Endothelial cell of umbilical vein (primary cell): ENCODE measurements at regions not wholly inside any gene's neighbourhood (a gene's known extent, or its start where the extent isn't known, plus 50 kb on each side); places are given as distances from the start of the nearest gene placed in this dataset.

Experiments
- BruUV-seq: library from RNA; stranded (reverse); fragments of 400-500 nt; replicated peaks from 2 replicates; lab custom pipeline; 2021; lab: Mats Ljungman, UMichigan
- CTCF ChIA-PET: fragments of 300-600, 350-600 bp; sonication (Branson Sonifier 250); formaldehyde crosslinking; loops from one replicate; lab custom pipeline; 2021; ENCODE audit warnings: antibody characterized with exemption, inconsistent platforms; lab: Charles Lee
- POLR2A ChIA-PET: fragments of 300-600, 350-600 bp; sonication (Branson Sonifier 250); formaldehyde crosslinking; loops from one replicate; lab custom pipeline; 2021; ENCODE audit warnings: antibody characterized with exemption, inconsistent platforms; lab: Charles Lee
- DNase-seq: peaks from one replicate; pipeline ENCODE4 v3.0.0-alpha.2; 2011; ENCODE audit warnings: low read depth, low spot score
- FAIRE-seq: peaks from 2 replicates; lab custom pipeline; 2011; peaks lifted over from hg19 to GRCh38; lab: Jason Lieb, UNC
- H2AFZ ChIP-seq: 2 replicates; pipeline ENCODE4 v1.6.0; 2012; ENCODE audit warnings: low read depth, low read length, control low read depth, inconsistent platforms
- H3K27ac ChIP-seq: 2 replicates; pipeline ENCODE4 v1.5.1; 2011; ENCODE audit warnings: low read depth, mild to moderate bottlenecking, control low read depth, low read length, moderate library complexity; ENCODE audit not compliant: insufficient read depth
- H3K27me3 ChIP-seq, 2 experiments: 2 replicates each; pipeline versions ENCODE4 v1.6.0 to v1.6.1; 2011; ENCODE audit warnings: low read length in 2 of 2, mixed read lengths in 1 of 2; ENCODE audit not compliant: control insufficient read depth in 2 of 2, insufficient read depth in 2 of 2
- H3K36me3 ChIP-seq, 2 experiments: 2 replicates in 1 of 2; 3 replicates in 1 of 2; pipeline ENCODE4 v1.5.1; 2011; ENCODE audit warnings: low read length in 2 of 2, mild to moderate bottlenecking in 1 of 2, moderate library complexity in 1 of 2; ENCODE audit not compliant: control insufficient read depth in 2 of 2, insufficient read depth in 2 of 2; ENCODE audit errors: extremely low read depth in 1 of 2
- H3K4me1 ChIP-seq: 3 replicates; pipeline ENCODE4 v1.5.1; 2011; ENCODE audit warnings: mild to moderate bottlenecking, low read length; ENCODE audit not compliant: control insufficient read depth, insufficient read depth; ENCODE audit errors: extremely low read depth
- H3K4me2 ChIP-seq: 2 replicates; pipeline ENCODE4 v1.6.1; 2011; ENCODE audit warnings: low read length, control low read depth, mixed read lengths; ENCODE audit not compliant: insufficient read depth
- H3K4me3 ChIP-seq, 3 experiments: fragments of 200-600 bp in 1 of 3; sonication (generic), shearing (Covaris generic) in 1 of 3; replicated peaks in 1 of 3; 2 replicates each; pipeline ENCODE4 v1.5.1; 2011 to 2016; ENCODE audit warnings: control low read depth in 3 of 3, low read length in 3 of 3, mild to moderate bottlenecking in 2 of 3, inconsistent platforms in 1 of 3, low read depth in 1 of 3, moderate library complexity in 1 of 3; ENCODE audit not compliant: insufficient read depth in 1 of 3
- H3K79me2 ChIP-seq: 2 replicates; pipeline ENCODE4 v1.6.0; 2012; ENCODE audit warnings: low read length, inconsistent platforms; ENCODE audit not compliant: control insufficient read depth, insufficient read depth
- H3K9ac ChIP-seq: replicated peaks from 2 replicates; pipeline ENCODE3; 2011; ENCODE audit warnings: low read length, control low read depth; ENCODE audit not compliant: insufficient read depth; ENCODE audit errors: extremely low read depth
- H3K9me1 ChIP-seq: replicated peaks from 3 replicates; pipeline ENCODE4 v1.6.0; 2011; ENCODE audit warnings: mild to moderate bottlenecking, low read length; ENCODE audit not compliant: control insufficient read depth, insufficient read depth; ENCODE audit errors: extremely low read depth
- H3K9me3 ChIP-seq: replicated peaks from 2 replicates; pipeline ENCODE4 v1.5.1; 2012; ENCODE audit warnings: low read length, inconsistent platforms; ENCODE audit not compliant: control insufficient read depth, insufficient read depth
- H4K20me1 ChIP-seq: replicated peaks from 2 replicates; pipeline ENCODE3; 2011; ENCODE audit warnings: mild to moderate bottlenecking, low read length; ENCODE audit not compliant: control insufficient read depth, insufficient read depth; ENCODE audit errors: extremely low read depth
- EZH2 ChIP-seq: IDR thresholded peaks from 2 replicates; pipeline ENCODE4 v1.6.1; 2012; ENCODE audit warnings: borderline replicate concordance, low read depth, mild to moderate bottlenecking, moderate library complexity, low read length, inconsistent platforms; ENCODE audit not compliant: severe bottlenecking
- FOS ChIP-seq: IDR thresholded peaks from 2 replicates; pipeline ENCODE4 v1.6.1; 2011; ENCODE audit warnings: mild to moderate bottlenecking, low read length, moderate library complexity, borderline replicate concordance; ENCODE audit not compliant: insufficient read depth
- GATA2 ChIP-seq: IDR thresholded peaks from 2 replicates; pipeline ENCODE4 v1.7.0; 2011; ENCODE audit warnings: low read depth, mild to moderate bottlenecking, moderate library complexity, mixed read lengths, low read length; ENCODE audit not compliant: insufficient read length, insufficient read depth
- JUN ChIP-seq: IDR thresholded peaks from 2 replicates; pipeline ENCODE4 v1.6.1; 2011; ENCODE audit warnings: borderline replicate concordance, low read depth; ENCODE audit not compliant: insufficient read length, insufficient read depth
- MAX ChIP-seq: IDR thresholded peaks from 2 replicates; pipeline ENCODE4 v1.6.1; 2011; ENCODE audit not compliant: insufficient read depth, insufficient read length
- MYC ChIP-seq: IDR thresholded peaks from one replicate; pipeline ENCODE4 v1.6.1; 2011; ENCODE audit warnings: mild to moderate bottlenecking, low read depth, low read length
- POLR2A ChIP-seq: IDR thresholded peaks from 2 replicates; pipeline ENCODE4 v1.6.1; 2012; ENCODE audit warnings: low read depth, mild to moderate bottlenecking, control low read depth, low read length
- POLR2AphosphoS5 ChIP-seq: IDR thresholded peaks from 2 replicates; pipeline ENCODE4 v1.6.1; 2012; ENCODE audit warnings: low read depth, mild to moderate bottlenecking, control low read depth, low read length, moderate library complexity; ENCODE audit not compliant: insufficient read depth
- dilution Hi-C: fragments of 300-500 bp; cut with MboI; formaldehyde crosslinking; loops from one replicate; pipeline ENCODE4 v1.15.0; 2019; ENCODE audit warnings: low sequenced_read_pairs; ENCODE audit not compliant: extremely low pct_ligation_motif_present
- intact Hi-C: fragments of 100-400 bp; cut with micrococcal nuclease; formaldehyde crosslinking; loops from one replicate; pipeline ENCODE4 v1.10.0; 2022
- TF ChIP-seq, protein P1 (sequence below), 2 donors: IDR thresholded peaks; 1 replicate in 1 of 2; 2 replicates in 1 of 2; pipeline ENCODE4 v1.5.1; 2011; ENCODE audit warnings: low read length in 2 of 2, mild to moderate bottlenecking in 2 of 2, moderate library complexity in 2 of 2, control low read depth in 1 of 2, inconsistent platforms in 1 of 2, low read depth in 1 of 2; ENCODE audit not compliant: insufficient read depth in 1 of 2; ENCODE audit errors: extremely low read depth in 1 of 2

DNA sequence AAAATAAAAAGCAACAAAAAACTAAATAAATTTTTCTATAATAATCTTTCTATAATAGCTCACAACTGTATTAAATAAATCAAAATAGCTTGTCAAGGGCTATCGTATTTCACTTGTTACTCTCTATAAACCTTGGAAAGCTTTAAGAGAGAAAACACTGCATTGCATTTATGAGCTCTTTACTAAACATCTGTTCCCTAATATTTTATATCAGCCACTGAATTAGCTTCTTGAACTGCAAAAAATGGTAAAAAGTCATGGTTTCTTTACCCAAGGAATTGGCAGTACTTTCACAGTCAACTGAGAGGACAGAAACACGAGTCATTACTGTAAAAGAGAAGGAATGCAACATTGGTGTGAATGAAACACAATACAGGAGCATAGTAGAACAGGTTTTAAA, 671.2 kb downstream of the PCDH18 start:
- dilution Hi-C loops: no loop called here
- Histone ChIP-seq H2AFZ (peak overlapping the region; percentile 41), H4K20me1 (no peaks in the 10 kb centered on the region), H3K79me2 (no peaks in the 10 kb centered on the region), H3K4me1 (peaks cover 7% of the 10 kb centered on the region), H3K36me3 (no peaks in the 10 kb centered on the region), H3K9me1 (no peaks in the 10 kb centered on the region), H3K27ac (no peak overlapping the region), H3K27me3 (no peaks in the 10 kb centered on the region), H3K4me3 (no peak overlapping the region), H3K4me2 (no peak overlapping the region), H3K9ac (no peak overlapping the region), H3K9me3 (no peaks in the 10 kb centered on the region)
- CTCF ChIA-PET: interaction anchor here (0.9 to 1.3 kb wide), 2 partner anchors 11 to 148 kb away, joined by 3 to 7 read pairs; no protein-coding TSS in a partner anchor
- no peak for TF ChIP-seq JUN
- TF ChIP-seq MYC: no peak
- TF ChIP-seq, protein P1, sequence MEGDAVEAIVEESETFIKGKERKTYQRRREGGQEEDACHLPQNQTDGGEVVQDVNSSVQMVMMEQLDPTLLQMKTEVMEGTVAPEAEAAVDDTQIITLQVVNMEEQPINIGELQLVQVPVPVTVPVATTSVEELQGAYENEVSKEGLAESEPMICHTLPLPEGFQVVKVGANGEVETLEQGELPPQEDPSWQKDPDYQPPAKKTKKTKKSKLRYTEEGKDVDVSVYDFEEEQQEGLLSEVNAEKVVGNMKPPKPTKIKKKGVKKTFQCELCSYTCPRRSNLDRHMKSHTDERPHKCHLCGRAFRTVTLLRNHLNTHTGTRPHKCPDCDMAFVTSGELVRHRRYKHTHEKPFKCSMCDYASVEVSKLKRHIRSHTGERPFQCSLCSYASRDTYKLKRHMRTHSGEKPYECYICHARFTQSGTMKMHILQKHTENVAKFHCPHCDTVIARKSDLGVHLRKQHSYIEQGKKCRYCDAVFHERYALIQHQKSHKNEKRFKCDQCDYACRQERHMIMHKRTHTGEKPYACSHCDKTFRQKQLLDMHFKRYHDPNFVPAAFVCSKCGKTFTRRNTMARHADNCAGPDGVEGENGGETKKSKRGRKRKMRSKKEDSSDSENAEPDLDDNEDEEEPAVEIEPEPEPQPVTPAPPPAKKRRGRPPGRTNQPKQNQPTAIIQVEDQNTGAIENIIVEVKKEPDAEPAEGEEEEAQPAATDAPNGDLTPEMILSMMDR (IDR thresholded peaks at IDR 0.05; ENCODE audit: extremely low read depth in 1 of 2, insufficient read depth in 1 of 2, low read depth in 1 of 2, low read length in 2 of 2): no peak
- TF ChIP-seq GATA2: no peak
- no peak for TF ChIP-seq EZH2
- TF ChIP-seq MAX: no peak
- no peak for TF ChIP-seq FOS
- TF ChIP-seq POLR2AphosphoS5: no peak
- TF ChIP-seq POLR2A: no peak
- intact Hi-C loops: loop anchor here (5.0 to 10.0 kb wide), 3 partner anchors 209 to 1486 kb away; no protein-coding TSS in a partner anchor
- DNase-seq (no peak), FAIRE-seq (no peak)
- BruUV-seq: no TSS peak
- POLR2A ChIA-PET: no interaction called here
